HG03521 (cell line): ENCODE measurements at regions not wholly inside any gene's neighbourhood (a gene's known extent, or its start where the extent isn't known, plus 50 kb on each side); places are given as distances from the start of the nearest gene placed in this dataset.

Experiments used
- ATAC-seq: cut with Tn5 transposase; IDR thresholded peaks from one replicate; pipeline ENCODE4 v1.9.1; 2021; ENCODE audit warnings: mild to moderate bottlenecking, moderate library complexity; ENCODE audit not compliant: unreplicated experiment

DNA sequence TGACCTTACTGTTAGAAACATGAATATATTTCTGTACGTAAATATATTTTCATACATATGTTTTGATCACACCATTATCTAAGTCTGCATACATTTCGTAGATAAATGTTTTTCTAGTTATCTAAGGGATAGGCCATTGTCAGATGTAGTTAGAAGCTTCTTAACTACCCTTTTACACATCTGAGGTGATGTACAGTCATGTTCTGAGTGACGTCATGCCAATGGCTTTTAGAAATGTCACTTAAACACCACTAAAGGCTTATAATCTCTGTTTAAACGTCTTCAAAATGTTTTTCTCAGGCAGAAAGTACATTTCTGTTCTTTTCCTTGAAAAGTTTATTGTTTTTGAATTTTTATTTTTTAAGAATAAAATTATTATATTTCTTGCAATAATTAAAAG, 781.9 kb downstream of the MRPL39 start:
- ATAC-seq, result no peak

- ATAC-seq, result no peak
Observed at GRCh38 chr21:24824209-24824608, 783.1 kb downstream of the MRPL39 start.

- ATAC-seq, result no peak
Observed at GRCh38 chr21:24823247-24823646, 784.0 kb downstream of the MRPL39 start.

GRCh38 chr21:24785033-24785432, 822.2 kb downstream of the MRPL39 start:
- no peak for ATAC-seq

GRCh38 chr21:24781146-24781545, 826.1 kb downstream of the MRPL39 start:
- ATAC-seq, result no peak

DNA sequence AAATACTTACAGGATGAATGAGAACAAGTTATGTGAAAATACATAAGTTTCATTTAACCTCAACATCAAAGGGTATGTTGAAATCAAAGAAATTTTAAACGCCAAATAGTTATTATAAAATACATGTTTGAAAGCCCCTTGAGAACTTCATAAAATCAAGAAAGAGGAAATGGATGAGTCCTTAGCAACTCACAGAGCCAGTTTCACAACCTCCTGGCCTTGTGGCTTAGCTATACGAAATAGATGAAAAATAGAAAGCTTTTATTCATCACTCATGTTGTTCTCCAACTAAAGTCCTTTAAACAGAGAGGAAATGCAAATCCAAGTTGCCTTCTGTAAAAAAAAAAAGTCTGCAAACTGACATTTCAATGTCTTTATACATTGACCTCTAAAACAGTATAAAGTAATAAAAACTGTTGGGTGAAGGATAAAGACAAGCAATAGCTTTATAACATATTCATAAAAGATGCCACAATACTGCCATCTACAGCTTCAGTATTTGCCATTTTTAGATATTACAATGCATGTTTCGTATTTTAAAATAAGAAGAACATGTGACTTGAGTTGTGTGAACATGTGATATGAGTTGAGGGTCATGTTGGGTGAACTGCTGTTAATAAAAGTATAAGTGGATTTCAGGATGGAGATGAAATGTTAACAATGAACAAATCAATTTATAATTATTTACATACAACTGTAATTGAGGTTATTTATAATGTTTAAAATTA, 847.8 kb downstream of the MRPL39 start:
- no peak for ATAC-seq

- no peak for ATAC-seq
Observed at GRCh38 chr21:24738063-24738462, 869.2 kb downstream of the MRPL39 start.

DNA sequence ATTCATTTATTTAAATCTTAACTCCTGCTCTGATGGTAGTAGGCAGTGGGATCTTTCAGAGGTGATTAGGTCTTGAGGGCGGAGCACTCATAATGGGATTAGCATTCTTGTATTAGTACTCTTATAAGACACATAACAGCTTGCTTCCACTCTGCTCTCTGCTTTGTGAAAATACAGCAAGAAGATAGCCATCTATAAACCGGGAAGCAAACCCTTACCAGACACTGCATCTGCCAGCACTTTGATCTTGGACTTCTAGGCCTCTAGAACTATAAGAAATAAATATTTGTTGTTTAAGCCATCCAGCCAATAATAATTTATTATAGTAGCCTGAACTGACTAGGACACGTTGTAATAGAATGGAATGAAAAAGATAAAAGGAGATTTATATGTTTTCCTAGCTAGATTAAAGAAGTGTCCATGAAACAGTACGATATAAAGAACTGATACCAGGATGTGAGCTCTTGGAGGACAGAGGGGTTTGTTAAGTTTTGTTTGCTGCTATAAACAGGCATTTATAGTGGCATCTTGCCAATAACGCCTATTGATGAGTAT, 869.9 kb downstream of the MRPL39 start:
- ATAC-seq, result no peak

GRCh38 chr21:24730661-24731060, 876.6 kb downstream of the MRPL39 start:
- no peak for ATAC-seq

DNA sequence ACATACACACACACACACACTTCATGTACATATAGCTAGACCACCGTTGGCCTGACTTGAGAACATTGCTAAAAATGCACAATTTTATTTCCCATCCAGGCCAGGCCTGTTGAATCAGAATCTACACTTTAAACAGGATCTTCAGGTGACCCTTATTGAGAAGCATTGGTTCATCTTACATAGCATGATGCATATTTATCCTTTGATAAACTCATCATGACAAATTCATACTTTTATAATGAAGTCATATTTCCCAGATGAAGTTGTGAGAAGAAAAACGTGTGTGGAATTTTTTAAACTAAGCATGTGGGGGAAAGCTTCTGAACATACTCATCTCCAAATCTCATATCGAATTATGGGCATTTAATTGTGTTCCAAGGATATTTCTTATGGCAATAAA, 877.7 kb downstream of the MRPL39 start:
- no peak for ATAC-seq

DNA sequence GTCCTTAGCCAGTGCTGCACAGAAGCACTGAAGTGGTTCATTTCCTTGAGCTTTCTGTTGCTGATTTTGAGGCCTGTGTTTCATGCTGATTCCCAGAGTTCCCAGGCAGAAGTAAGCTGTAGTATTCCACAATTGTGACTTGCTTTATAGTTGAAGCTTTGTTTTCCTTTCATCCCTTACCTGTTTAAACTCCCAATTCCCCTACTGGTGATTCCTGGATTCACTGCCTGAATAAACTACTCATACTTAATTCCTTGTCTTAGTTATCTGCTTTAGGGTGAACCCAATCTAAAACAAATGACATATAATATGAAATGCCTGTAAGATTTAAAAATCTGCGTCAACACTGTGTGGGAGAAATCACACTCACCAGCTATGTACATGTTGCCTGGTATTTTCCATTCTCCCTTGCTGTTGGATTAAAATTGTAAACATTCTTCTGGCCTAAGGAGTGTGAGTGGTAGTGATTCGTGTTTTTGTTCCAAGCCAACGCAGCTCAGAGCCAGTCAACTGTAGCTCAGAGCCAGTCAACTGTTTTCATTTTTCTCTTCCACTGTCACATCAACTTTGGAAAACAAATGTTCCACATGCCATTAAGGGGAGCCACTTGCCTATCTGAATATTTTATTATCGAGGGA, 879.4 kb downstream of the MRPL39 start:
- no peak for ATAC-seq

GRCh38 chr21:24716281-24716918, 890.9 kb downstream of the MRPL39 start:
- no peak for ATAC-seq

DNA sequence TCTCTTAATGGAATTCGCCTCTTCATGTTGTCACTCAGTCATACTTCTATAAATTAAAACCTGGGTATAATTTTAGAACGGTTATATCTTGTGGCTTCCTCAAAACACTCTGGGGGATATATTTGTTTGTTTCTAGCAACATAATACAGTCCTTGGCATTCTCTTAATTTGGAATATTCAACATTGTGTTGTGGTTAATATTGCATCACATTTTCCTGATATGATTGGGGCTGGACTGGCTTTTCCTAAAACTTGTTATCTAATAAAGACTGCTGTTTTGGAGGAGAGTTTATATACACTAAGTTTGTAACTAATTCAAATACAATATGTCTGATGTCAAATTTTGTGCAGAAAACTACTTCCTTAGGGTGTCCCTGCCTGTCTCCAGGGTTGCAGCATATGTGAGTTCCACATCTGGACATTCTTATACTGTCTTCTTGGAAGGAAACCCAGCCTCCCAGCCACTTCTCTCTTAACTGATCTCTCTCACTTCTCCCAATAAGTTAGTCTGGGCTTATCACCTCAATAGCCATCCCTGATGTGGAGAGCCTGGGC, 892.6 kb downstream of the MRPL39 start:
- no peak for ATAC-seq

- no peak for ATAC-seq
Observed at GRCh38 chr21:24705201-24705600, 902.1 kb downstream of the MRPL39 start.

- ATAC-seq, result no peak
Observed at GRCh38 chr21:24693779-24694178, 913.5 kb downstream of the MRPL39 start.

DNA sequence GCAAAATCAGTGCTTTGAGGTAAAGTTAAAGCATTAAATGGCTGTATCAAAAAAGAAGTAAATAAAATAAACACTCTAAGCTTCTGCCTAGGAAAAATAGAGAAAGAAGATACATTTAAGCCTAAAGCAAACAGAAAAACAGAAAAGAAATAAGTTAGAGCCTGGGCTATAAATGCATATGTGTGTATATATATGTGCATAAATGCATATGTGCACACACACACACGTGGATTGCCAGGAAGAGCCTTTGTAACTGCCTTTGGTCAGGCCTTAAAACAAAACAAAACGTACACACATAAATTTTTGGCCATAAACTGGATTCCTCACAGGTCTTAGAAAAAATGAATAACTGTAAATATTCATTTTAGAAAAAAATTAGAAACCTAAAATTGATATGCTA, 925.8 kb downstream of the MRPL39 start:
- no peak for ATAC-seq

DNA sequence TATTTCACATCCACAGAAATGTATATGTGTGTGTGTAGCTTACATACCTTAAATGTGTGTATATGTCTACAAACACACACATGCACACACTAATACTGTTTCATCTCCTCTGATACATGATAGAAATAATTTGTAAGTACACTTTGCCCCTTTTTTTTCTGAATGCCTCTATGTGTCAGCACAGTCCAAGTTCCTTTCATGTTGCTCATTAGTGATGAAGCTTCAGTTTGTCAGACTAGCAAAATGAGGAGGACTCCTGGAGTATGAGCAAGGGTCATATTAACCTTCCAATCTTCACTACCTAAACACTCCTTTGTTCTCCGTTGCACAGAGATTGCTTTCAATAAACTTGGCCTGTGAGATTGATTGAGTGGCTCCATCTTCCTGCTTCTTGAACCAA, 935.4 kb downstream of the MRPL39 start:
- ATAC-seq, result no peak

DNA sequence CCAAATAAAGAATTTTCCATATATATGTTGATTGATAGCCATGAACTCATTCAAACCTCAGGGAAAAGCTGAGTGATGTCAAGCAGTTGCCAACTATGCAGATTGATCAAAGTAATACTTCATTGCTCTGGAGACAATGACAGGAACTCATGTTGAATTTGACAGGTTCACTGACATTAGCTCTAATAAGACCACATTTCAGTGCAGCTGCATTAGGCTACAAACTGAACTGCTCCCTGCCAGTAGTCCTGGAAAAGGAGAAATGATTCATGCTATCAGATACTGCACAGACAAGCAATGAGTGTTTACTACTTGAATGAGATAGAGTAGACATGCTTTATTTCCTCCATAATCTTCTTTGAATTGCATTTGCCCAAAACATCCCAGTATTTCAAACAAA, 948.4 kb downstream of the MRPL39 start:
- ATAC-seq, result no peak

GRCh38 chr21:24658026-24658425, 949.3 kb downstream of the MRPL39 start:
- no peak for ATAC-seq

GRCh38 chr21:24649691-24650090, 957.6 kb downstream of the MRPL39 start:
- no peak for ATAC-seq

DNA sequence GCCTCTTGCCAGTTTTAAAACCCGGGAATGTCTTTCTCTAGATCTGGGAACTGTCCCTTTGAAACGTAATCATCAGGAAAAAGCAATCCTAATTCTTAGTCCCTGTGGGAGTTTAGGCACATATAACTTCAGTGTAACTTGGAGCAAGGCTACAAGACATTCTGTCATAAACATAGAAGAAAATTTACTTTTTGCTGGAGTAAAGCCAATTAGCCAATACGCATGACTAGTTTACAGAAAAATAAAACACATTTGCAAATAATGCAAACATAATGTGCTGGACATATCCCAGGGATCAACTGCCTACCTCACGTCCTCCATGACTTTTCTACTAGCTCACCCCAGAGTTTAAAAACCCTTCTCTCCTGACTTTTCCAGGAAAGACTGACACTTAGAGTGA, 970.6 kb downstream of the MRPL39 start:
- no peak for ATAC-seq

GRCh38 chr21:24634749-24635148, 972.5 kb downstream of the MRPL39 start:
- ATAC-seq, result no peak
